ENCODE measurements at regions not wholly inside any gene's neighbourhood (a gene's known extent, or its start where the extent isn't known, plus 50 kb on each side); places are given as distances from the start of the nearest gene placed in this dataset.

GRCh38 chr1:199287206-199287605 lies 648.4 kb downstream of the PTPRC start:
- no peak for DNase-seq (ENCODE audit: low read depth)

GRCh38 chr1:199287647-199288046 lies 648.8 kb downstream of the PTPRC start:
- DNase-seq (ENCODE audit: low read depth) = no peak

GRCh38 chr1:199290186-199290585 lies 651.3 kb downstream of the PTPRC start:
- no peak for DNase-seq (ENCODE audit: low read depth)

- no peak for DNase-seq (ENCODE audit: low read depth)
Measured at GRCh38 chr1:199291022-199291740, 652.3 kb downstream of the PTPRC start.

GRCh38 chr1:199292896-199293295 lies 654.1 kb downstream of the PTPRC start:
- DNase-seq (ENCODE audit: low read depth) = no peak

GRCh38 chr1:199295107-199295506 lies 656.3 kb downstream of the PTPRC start:
- DNase-seq (ENCODE audit: low read depth) = no peak

GRCh38 chr1:199297174-199297573 lies 658.3 kb downstream of the PTPRC start:
- no peak for DNase-seq (ENCODE audit: low read depth)

- DNase-seq (ENCODE audit: low read depth) = no peak
Measured at GRCh38 chr1:199297887-199298286, 659.0 kb downstream of the PTPRC start.

- no peak for DNase-seq (ENCODE audit: low read depth)
Measured at GRCh38 chr1:199298825-199299224, 660.0 kb downstream of the PTPRC start.

- DNase-seq (ENCODE audit: low read depth) = no peak
Measured at GRCh38 chr1:199301472-199302217, 662.8 kb downstream of the PTPRC start.

- no peak for DNase-seq (ENCODE audit: low read depth)
Measured at GRCh38 chr1:199302554-199302953, 663.7 kb downstream of the PTPRC start.

GRCh38 chr1:199303035-199303434 lies 664.2 kb downstream of the PTPRC start:
- DNase-seq (ENCODE audit: low read depth) = no peak

- no peak for DNase-seq (ENCODE audit: low read depth)
Measured at GRCh38 chr1:199305053-199305452, 666.2 kb downstream of the PTPRC start.

- no peak for DNase-seq (ENCODE audit: low read depth)
Measured at GRCh38 chr1:199307496-199308264, 668.8 kb downstream of the PTPRC start.

- no peak for DNase-seq (ENCODE audit: low read depth)
Measured at GRCh38 chr1:199308349-199308846, 669.6 kb downstream of the PTPRC start.

- DNase-seq (ENCODE audit: low read depth) = no peak
Measured at GRCh38 chr1:199310708-199311107, 671.9 kb downstream of the PTPRC start.

- DNase-seq (ENCODE audit: low read depth) = no peak
Measured at GRCh38 chr1:199311478-199312262, 672.8 kb downstream of the PTPRC start.

- no peak for DNase-seq (ENCODE audit: low read depth)
Measured at GRCh38 chr1:199312626-199313025, 673.8 kb downstream of the PTPRC start.

GRCh38 chr1:199313444-199313843 lies 674.6 kb downstream of the PTPRC start:
- no peak for DNase-seq (ENCODE audit: low read depth)

- no peak for DNase-seq (ENCODE audit: low read depth)
Measured at GRCh38 chr1:199319341-199319740, 680.5 kb downstream of the PTPRC start.

- DNase-seq (ENCODE audit: low read depth) = no peak
Measured at GRCh38 chr1:199322278-199322677, 683.4 kb downstream of the PTPRC start.

GRCh38 chr1:199333180-199333579 lies 694.3 kb upstream of the NR5A2 start:
- no peak for DNase-seq (ENCODE audit: low read depth)
